ENCODE measurements at regions not wholly inside any gene's neighbourhood (a gene's known extent, or its start where the extent isn't known, plus 50 kb on each side); places are given as distances from the start of the nearest gene placed in this dataset.

DNA sequence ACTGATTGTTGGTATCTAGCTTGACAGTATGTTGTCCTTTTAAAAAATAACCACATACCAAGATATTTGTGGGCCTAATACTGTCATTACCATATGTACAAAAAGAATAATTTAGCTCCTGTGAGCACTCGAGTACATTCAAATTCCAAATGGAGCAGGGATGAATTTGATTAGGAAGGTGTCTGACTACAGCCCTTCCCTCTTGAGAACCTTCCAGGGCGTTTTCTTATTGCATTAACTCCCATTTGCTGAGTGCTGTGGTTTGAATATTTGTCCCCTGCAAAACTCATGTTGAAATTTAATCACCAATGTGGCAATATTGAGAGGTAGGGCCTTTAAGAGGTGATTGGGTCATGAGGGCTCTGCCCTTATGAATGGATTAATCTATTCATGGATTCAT, 76.9 kb upstream of the RALY start:
- TF ChIP-seq CTCF (conservative IDR thresholded peaks at IDR 0.05; ENCODE audit: low read depth, low read length) (no peak), POLR2A (IDR thresholded peaks at IDR 0.05; ENCODE audit: low read depth, low read length) (no peak)
